ENCODE measurements at regions not wholly inside any gene's neighbourhood (a gene's known extent, or its start where the extent isn't known, plus 50 kb on each side); places are given as distances from the start of the nearest gene placed in this dataset.

DNA sequence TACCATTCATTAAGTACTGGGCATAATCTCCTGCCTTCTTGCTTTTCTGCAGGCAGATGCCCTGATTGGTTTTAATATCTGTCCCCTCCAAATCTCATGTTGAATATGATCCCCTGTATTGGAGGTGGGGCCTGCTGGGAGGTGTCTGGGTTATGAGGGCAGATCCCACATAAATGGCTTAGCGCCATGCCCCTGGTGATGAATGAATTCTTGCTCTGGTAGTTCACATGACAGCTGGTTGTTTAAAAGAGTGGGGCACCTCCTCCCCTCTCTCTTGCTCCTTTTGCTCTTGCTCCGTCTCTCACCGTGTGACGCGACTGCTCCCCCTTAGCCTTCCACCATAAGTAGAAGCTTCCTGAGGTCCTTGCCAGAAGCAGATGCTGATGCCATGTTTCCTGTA, 564.0 kb upstream of the BRINP1 start:
- Mint-ChIP-seq H3K27ac (ENCODE audit: unreplicated experiment) (no peak overlapping the region), H3K4me1 (ENCODE audit: low read depth, unreplicated experiment) (no peaks in the 10 kb centered on the region), H3K9me3 (ENCODE audit: unreplicated experiment) (no peaks in the 10 kb centered on the region), H3K4me3 (ENCODE audit: unreplicated experiment) (no peak overlapping the region), H3K27me3 (ENCODE audit: insufficient read depth, unreplicated experiment) (peaks cover 9% of the 10 kb centered on the region), H3K36me3 (ENCODE audit: insufficient read depth, unreplicated experiment) (no peaks in the 10 kb centered on the region)
- Histone ChIP-seq H3K9me3 (no peaks in the 10 kb centered on the region), H3K27me3 (replicated peaks; ENCODE audit: control insufficient read depth, insufficient read depth, low read length) (peaks cover 2% of the 10 kb centered on the region; the same call in 1 of the 2 replicates), H3K36me3 (ENCODE audit: control insufficient read depth, insufficient read depth, low read length) (no peaks in the 10 kb centered on the region), H3K4me1 (no peaks in the 10 kb centered on the region), H3K4me3 (ENCODE audit: low read depth, low read length) (no peak overlapping the region)
- intact Hi-C loops (cut with micrococcal nuclease; ENCODE audit: unreplicated experiment), result no loop called here
- DNase-seq, result no peak
- no TSS peak for BruUV-seq (replicated peaks)
- POLR2A ChIA-PET, result no interaction called here
- CTCF ChIA-PET, result no interaction called here
- TF ChIP-seq, protein P1, sequence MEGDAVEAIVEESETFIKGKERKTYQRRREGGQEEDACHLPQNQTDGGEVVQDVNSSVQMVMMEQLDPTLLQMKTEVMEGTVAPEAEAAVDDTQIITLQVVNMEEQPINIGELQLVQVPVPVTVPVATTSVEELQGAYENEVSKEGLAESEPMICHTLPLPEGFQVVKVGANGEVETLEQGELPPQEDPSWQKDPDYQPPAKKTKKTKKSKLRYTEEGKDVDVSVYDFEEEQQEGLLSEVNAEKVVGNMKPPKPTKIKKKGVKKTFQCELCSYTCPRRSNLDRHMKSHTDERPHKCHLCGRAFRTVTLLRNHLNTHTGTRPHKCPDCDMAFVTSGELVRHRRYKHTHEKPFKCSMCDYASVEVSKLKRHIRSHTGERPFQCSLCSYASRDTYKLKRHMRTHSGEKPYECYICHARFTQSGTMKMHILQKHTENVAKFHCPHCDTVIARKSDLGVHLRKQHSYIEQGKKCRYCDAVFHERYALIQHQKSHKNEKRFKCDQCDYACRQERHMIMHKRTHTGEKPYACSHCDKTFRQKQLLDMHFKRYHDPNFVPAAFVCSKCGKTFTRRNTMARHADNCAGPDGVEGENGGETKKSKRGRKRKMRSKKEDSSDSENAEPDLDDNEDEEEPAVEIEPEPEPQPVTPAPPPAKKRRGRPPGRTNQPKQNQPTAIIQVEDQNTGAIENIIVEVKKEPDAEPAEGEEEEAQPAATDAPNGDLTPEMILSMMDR (IDR thresholded peaks at IDR 0.05; ENCODE audit: insufficient read depth in 1 of 2, low read depth in 1 of 2, low read length in 1 of 2, severe bottlenecking in 1 of 2, unreplicated experiment in 1 of 2), result no peak

GRCh38 chr9:119924736-119925135, 555.5 kb upstream of the BRINP1 start:
- no peaks in the 10 kb centered on the region for H3K36me3 Mint-ChIP-seq (ENCODE audit: insufficient read depth, unreplicated experiment)
- CTCF ChIA-PET, result no interaction called here
- BruUV-seq (replicated peaks), result no TSS peak

GRCh38 chr9:119917175-119917574, 547.9 kb upstream of the BRINP1 start:
- Histone ChIP-seq H3K4me3 (ENCODE audit: low read depth, low read length) (no peak overlapping the region), H3K27me3 (replicated peaks; ENCODE audit: control insufficient read depth, insufficient read depth, low read length) (no peaks in the 10 kb centered on the region), H3K9me3 (no peaks in the 10 kb centered on the region; the same call in 1 of the 2 replicates), H3K36me3 (ENCODE audit: control insufficient read depth, insufficient read depth, low read length) (no peaks in the 10 kb centered on the region), H3K4me1 (no peaks in the 10 kb centered on the region)
- ChIA-PET CTCF (no interaction called here), POLR2A (no interaction called here)
- no peak for DNase-seq
- no TSS peak for BruUV-seq (replicated peaks)
- no peak overlapping the region for H3K27ac Mint-ChIP-seq (ENCODE audit: unreplicated experiment)
- intact Hi-C loops (cut with micrococcal nuclease; ENCODE audit: unreplicated experiment), result no loop called here
- no peaks in the 10 kb centered on the region for H3K4me1 Mint-ChIP-seq (ENCODE audit: low read depth, unreplicated experiment)
- TF ChIP-seq, protein P1 (IDR thresholded peaks at IDR 0.05; ENCODE audit: insufficient read depth in 1 of 2, low read depth in 1 of 2, low read length in 1 of 2, severe bottlenecking in 1 of 2, unreplicated experiment in 1 of 2), result no peak
- H3K4me3 Mint-ChIP-seq (ENCODE audit: unreplicated experiment), result no peak overlapping the region
- H3K27me3 Mint-ChIP-seq (ENCODE audit: insufficient read depth, unreplicated experiment), result peaks cover 10% of the 10 kb centered on the region
- no peaks in the 10 kb centered on the region for H3K36me3 Mint-ChIP-seq (ENCODE audit: insufficient read depth, unreplicated experiment)
- H3K9me3 Mint-ChIP-seq (ENCODE audit: unreplicated experiment), result no peaks in the 10 kb centered on the region

More at GRCh38 chr9:119924736-119925135, 555.5 kb upstream of the BRINP1 start:
- H3K4me1 Mint-ChIP-seq (ENCODE audit: low read depth, unreplicated experiment), result no peaks in the 10 kb centered on the region
- no peaks in the 10 kb centered on the region for H3K9me3 Mint-ChIP-seq (ENCODE audit: unreplicated experiment)
- Histone ChIP-seq H3K4me1 (no peaks in the 10 kb centered on the region), H3K36me3 (ENCODE audit: control insufficient read depth, insufficient read depth, low read length) (no peaks in the 10 kb centered on the region), H3K4me3 (ENCODE audit: low read depth, low read length) (no peak overlapping the region), H3K27me3 (replicated peaks; ENCODE audit: control insufficient read depth, insufficient read depth, low read length) (no peaks in the 10 kb centered on the region; the same call in 1 of the 2 replicates), H3K9me3 (no peaks in the 10 kb centered on the region; the same call in 1 of the 2 replicates)
- POLR2A ChIA-PET, result no interaction called here
- TF ChIP-seq, protein P1 (IDR thresholded peaks at IDR 0.05; ENCODE audit: insufficient read depth in 1 of 2, low read depth in 1 of 2, low read length in 1 of 2, severe bottlenecking in 1 of 2, unreplicated experiment in 1 of 2), result peak in 1 of 2 experiments; percentile 36
- peaks cover 14% of the 10 kb centered on the region for H3K27me3 Mint-ChIP-seq (ENCODE audit: insufficient read depth, unreplicated experiment)
- peak in 1 of 2 experiments; percentile 24 for DNase-seq
- intact Hi-C loops (cut with micrococcal nuclease; ENCODE audit: unreplicated experiment), result no loop called here
- H3K27ac Mint-ChIP-seq (ENCODE audit: unreplicated experiment), result no peak overlapping the region
- no peak overlapping the region for H3K4me3 Mint-ChIP-seq (ENCODE audit: unreplicated experiment)
